CD4-positive, alpha-beta T cell (primary cell): ENCODE measurements at regions not wholly inside any gene's neighbourhood (a gene's known extent, or its start where the extent isn't known, plus 50 kb on each side); places are given as distances from the start of the nearest gene placed in this dataset.

Source experiments
- ATAC-seq: fragments of 200-7000 bp; cut with Tn5 transposase; one replicate; pipeline ENCODE4 v1.10.0; 2022; ENCODE audit warnings: mild to moderate bottlenecking; ENCODE audit not compliant: poor library complexity
- CTCF ChIA-PET: fragments of 350-600 bp; sonication (Branson Sonifier 250); formaldehyde crosslinking; loops from one replicate; lab custom pipeline; 2021; ENCODE audit warnings: antibody characterized with exemption, inconsistent platforms; lab: Charles Lee
- POLR2A ChIA-PET: fragments of 350-600 bp; sonication (Branson Sonifier 250); formaldehyde crosslinking; loops from one replicate; lab custom pipeline; 2021; ENCODE audit warnings: antibody characterized with exemption, inconsistent platforms; lab: Charles Lee
- DNase-seq, 14 experiments: peaks; one replicate each; pipeline ENCODE4 v3.0.0-alpha.2; 2013 to 2020; ENCODE audit warnings: mixed read lengths in 2 of 14
- H3K27ac ChIP-seq, 2 donors: one replicate each; pipeline versions ENCODE4 v1.5.1 to v1.7.0; 2013; ENCODE audit warnings: low read length in 2 of 2, low read depth in 1 of 2, mild to moderate bottlenecking in 1 of 2
- H3K27me3 ChIP-seq, 2 experiments: 1 replicate in 1 of 2; 2 replicates in 1 of 2; pipeline versions ENCODE4 v1.6.1 to v1.7.0; 2013; ENCODE audit warnings: low read length in 2 of 2, control low read depth in 1 of 2, mild to moderate bottlenecking in 1 of 2, moderate library complexity in 1 of 2; ENCODE audit not compliant: insufficient read depth in 2 of 2, control insufficient read depth in 1 of 2
- H3K36me3 ChIP-seq: one replicate; pipeline ENCODE4 v1.6.1; 2013; ENCODE audit warnings: low read length, control low read depth; ENCODE audit not compliant: insufficient read depth
- H3K4me1 ChIP-seq: one replicate; pipeline ENCODE4 v1.6.1; 2013; ENCODE audit warnings: low read length, control low read depth; ENCODE audit not compliant: insufficient read depth
- H3K4me3 ChIP-seq: one replicate; pipeline ENCODE4 v1.5.1; 2013; ENCODE audit warnings: mild to moderate bottlenecking, low read length, moderate library complexity
- H3K9me3 ChIP-seq, 2 experiments: 1 replicate in 1 of 2; 2 replicates in 1 of 2; pipeline versions ENCODE4 v1.6.1 to v1.7.0; 2013; ENCODE audit warnings: low read length in 2 of 2, mild to moderate bottlenecking in 2 of 2, control low read depth in 1 of 2, moderate library complexity in 1 of 2; ENCODE audit not compliant: control insufficient read depth in 1 of 2, insufficient read depth in 1 of 2
- H3K27ac Mint-ChIP-seq: one replicate; pipeline ENCODE4 v1.8.0; 2020; ENCODE audit warnings: mixed read lengths
- H3K27me3 Mint-ChIP-seq: one replicate; pipeline ENCODE4 v1.8.0; 2021; ENCODE audit warnings: mixed read lengths
- H3K36me3 Mint-ChIP-seq: one replicate; pipeline ENCODE4 v1.8.0; 2021; ENCODE audit warnings: low read depth, mixed read lengths
- H3K4me1 Mint-ChIP-seq: one replicate; pipeline ENCODE4 v1.8.0; 2021; ENCODE audit warnings: low read depth, mixed read lengths
- H3K4me3 Mint-ChIP-seq: one replicate; pipeline ENCODE4 v1.8.0; 2020; ENCODE audit warnings: mild to moderate bottlenecking, mixed read lengths
- H3K9me3 Mint-ChIP-seq: one replicate; pipeline ENCODE4 v1.8.0; 2020; ENCODE audit warnings: mixed read lengths
- intact Hi-C, 2 experiments: fragments of 100-400 bp; cut with DNase I in 1 of 2; cut with micrococcal nuclease in 1 of 2; formaldehyde crosslinking; loops; one replicate each; pipeline versions ENCODE4 v1.15.1 to v1.9.0; 2023 to 2025; cut with DNase I, micrococcal nuclease
- TF ChIP-seq, protein P1 (sequence below): fragments of 200-600 bp; IDR thresholded peaks from one replicate; pipeline ENCODE4 v1.8.0; 2022; ENCODE audit warnings: antibody characterized with exemption, mild to moderate bottlenecking

DNA sequence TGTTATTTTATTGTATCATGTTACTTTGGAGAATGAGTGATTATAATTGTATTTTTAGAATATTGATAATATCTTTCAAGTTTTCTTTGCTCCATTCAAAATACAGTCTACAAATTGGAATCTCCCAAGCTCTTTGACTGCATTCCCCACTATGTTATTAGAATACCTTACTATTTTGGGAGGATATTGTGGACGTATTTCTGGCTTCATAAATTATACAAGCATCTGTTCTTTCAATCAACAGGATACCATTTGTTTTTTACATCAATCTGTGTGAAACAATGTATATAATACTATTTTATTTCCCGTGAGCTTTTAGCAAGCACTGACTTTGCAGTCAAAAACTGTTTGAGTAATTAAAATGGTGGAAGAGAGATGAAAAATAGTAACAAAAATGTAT lies 226.5 kb downstream of the PTPRC start:
- Mint-ChIP-seq H3K27ac (no peak overlapping the region), H3K36me3 (peaks cover 1% of the 10 kb centered on the region), H3K9me3 (no peaks in the 10 kb centered on the region), H3K4me1 (no peaks in the 10 kb centered on the region), H3K4me3 (no peak overlapping the region), H3K27me3 (no peaks in the 10 kb centered on the region)
- no peaks in the 10 kb centered on the region for H3K27me3 ChIP-seq
- no peak overlapping the region for H3K4me3 ChIP-seq
- no peaks in the 10 kb centered on the region for H3K9me3 ChIP-seq
- no peaks in the 10 kb centered on the region for H3K4me1 ChIP-seq
- no peaks in the 10 kb centered on the region for H3K36me3 ChIP-seq
- CTCF ChIA-PET = no interaction called here
- POLR2A ChIA-PET = no interaction called here
- no peak for ATAC-seq
- intact Hi-C loops = no loop called here
- DNase-seq = no peak
- TF ChIP-seq, protein P1, sequence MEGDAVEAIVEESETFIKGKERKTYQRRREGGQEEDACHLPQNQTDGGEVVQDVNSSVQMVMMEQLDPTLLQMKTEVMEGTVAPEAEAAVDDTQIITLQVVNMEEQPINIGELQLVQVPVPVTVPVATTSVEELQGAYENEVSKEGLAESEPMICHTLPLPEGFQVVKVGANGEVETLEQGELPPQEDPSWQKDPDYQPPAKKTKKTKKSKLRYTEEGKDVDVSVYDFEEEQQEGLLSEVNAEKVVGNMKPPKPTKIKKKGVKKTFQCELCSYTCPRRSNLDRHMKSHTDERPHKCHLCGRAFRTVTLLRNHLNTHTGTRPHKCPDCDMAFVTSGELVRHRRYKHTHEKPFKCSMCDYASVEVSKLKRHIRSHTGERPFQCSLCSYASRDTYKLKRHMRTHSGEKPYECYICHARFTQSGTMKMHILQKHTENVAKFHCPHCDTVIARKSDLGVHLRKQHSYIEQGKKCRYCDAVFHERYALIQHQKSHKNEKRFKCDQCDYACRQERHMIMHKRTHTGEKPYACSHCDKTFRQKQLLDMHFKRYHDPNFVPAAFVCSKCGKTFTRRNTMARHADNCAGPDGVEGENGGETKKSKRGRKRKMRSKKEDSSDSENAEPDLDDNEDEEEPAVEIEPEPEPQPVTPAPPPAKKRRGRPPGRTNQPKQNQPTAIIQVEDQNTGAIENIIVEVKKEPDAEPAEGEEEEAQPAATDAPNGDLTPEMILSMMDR = no peak
- H3K27ac ChIP-seq = no peak overlapping the region

DNA sequence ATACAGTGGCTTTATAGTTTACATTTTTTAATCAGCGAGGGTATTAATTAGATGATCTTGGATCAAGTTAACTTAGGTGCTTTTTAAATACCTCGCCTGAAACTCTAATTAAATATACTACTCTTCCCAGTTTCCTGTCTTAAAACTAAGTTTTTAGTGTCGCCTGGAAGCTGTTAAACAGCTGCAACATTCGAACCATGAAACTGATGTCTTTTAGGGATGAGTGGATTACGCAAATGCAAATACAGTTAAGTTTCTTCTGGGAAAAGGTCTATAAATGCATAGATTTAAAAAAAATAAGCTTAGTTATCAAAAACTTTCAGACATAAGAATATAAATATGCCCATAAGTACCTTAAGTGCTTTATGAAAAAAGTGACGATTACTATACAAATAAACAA lies 228.3 kb downstream of the PTPRC start:
- no peaks in the 10 kb centered on the region for H3K4me1 ChIP-seq
- Mint-ChIP-seq H3K9me3 (no peaks in the 10 kb centered on the region), H3K4me1 (no peaks in the 10 kb centered on the region), H3K4me3 (no peak overlapping the region), H3K36me3 (peaks cover 8% of the 10 kb centered on the region), H3K27me3 (no peaks in the 10 kb centered on the region), H3K27ac (no peak overlapping the region)
- ChIA-PET POLR2A (no interaction called here), CTCF (no interaction called here)
- H3K27me3 ChIP-seq = no peaks in the 10 kb centered on the region
- no peaks in the 10 kb centered on the region for H3K9me3 ChIP-seq
- TF ChIP-seq, protein P1 = no peak
- intact Hi-C loops = no loop called here
- no peak overlapping the region for H3K27ac ChIP-seq
- H3K36me3 ChIP-seq = no peaks in the 10 kb centered on the region
- no peak for DNase-seq
- no peak for ATAC-seq
- no peak overlapping the region for H3K4me3 ChIP-seq

DNA sequence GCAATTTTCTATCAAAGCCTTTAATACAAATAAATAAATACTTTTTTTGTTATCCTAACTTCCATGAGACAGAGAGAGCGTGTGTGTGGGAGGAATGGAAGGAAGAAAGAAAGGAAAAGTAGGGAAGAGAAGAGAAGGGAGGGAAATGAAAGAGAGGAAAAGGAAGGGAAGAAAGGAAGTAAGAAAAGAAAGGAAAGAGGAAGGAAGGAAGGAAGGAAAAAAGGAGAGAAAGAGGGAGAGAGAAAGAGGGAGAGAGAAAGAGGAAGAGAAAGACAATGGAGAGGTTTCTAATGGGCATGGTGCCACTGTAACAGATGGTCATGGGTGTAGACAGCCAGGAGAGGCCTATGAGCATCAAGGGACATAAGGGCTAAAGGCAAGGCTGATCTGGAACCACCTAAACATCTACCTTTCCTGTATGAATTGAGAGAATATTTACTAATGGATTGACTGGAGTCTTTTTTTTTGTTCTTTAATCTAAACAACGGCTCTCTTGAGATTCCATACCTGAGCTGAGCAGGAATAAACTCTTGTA lies 234.9 kb downstream of the PTPRC start:
- ATAC-seq (no peak), DNase-seq (no peak)
- peaks cover 33% of the 10 kb centered on the region for H3K36me3 Mint-ChIP-seq
- H3K27ac Mint-ChIP-seq = no peak overlapping the region
- H3K4me1 Mint-ChIP-seq = no peaks in the 10 kb centered on the region
- H3K9me3 ChIP-seq = no peaks in the 10 kb centered on the region
- intact Hi-C loops = no loop called here
- no peaks in the 10 kb centered on the region for H3K27me3 ChIP-seq
- no peaks in the 10 kb centered on the region for H3K27me3 Mint-ChIP-seq
- no peaks in the 10 kb centered on the region for H3K9me3 Mint-ChIP-seq
- no peak overlapping the region for H3K4me3 Mint-ChIP-seq
- no peak overlapping the region for H3K4me3 ChIP-seq
- no peaks in the 10 kb centered on the region for H3K4me1 ChIP-seq
- TF ChIP-seq, protein P1 = no peak
- H3K27ac ChIP-seq = no peak overlapping the region
- peaks cover 4% of the 10 kb centered on the region for H3K36me3 ChIP-seq
- ChIA-PET CTCF (no interaction called here), POLR2A (no interaction called here)
